Endothelial cell of umbilical vein (primary cell): ENCODE measurements at regions not wholly inside any gene's neighbourhood (a gene's known extent, or its start where the extent isn't known, plus 50 kb on each side); places are given as distances from the start of the nearest gene placed in this dataset.

Experiments used
- BruUV-seq: library from RNA; stranded (reverse); fragments of 400-500 nt; replicated peaks from 2 replicates; lab custom pipeline; 2021; lab: Mats Ljungman, UMichigan
- CTCF ChIA-PET: fragments of 300-600, 350-600 bp; sonication (Branson Sonifier 250); formaldehyde crosslinking; loops from one replicate; lab custom pipeline; 2021; ENCODE audit warnings: antibody characterized with exemption, inconsistent platforms; lab: Charles Lee
- POLR2A ChIA-PET: fragments of 300-600, 350-600 bp; sonication (Branson Sonifier 250); formaldehyde crosslinking; loops from one replicate; lab custom pipeline; 2021; ENCODE audit warnings: antibody characterized with exemption, inconsistent platforms; lab: Charles Lee
- DNase-seq: peaks from one replicate; pipeline ENCODE4 v3.0.0-alpha.2; 2011; ENCODE audit warnings: low read depth, low spot score
- FAIRE-seq: peaks from 2 replicates; lab custom pipeline; 2011; peaks lifted over from hg19 to GRCh38; lab: Jason Lieb, UNC
- H2AFZ ChIP-seq: 2 replicates; pipeline ENCODE4 v1.6.0; 2012; ENCODE audit warnings: low read depth, low read length, control low read depth, inconsistent platforms
- H3K27ac ChIP-seq: 2 replicates; pipeline ENCODE4 v1.5.1; 2011; ENCODE audit warnings: low read depth, mild to moderate bottlenecking, control low read depth, low read length, moderate library complexity; ENCODE audit not compliant: insufficient read depth
- H3K27me3 ChIP-seq, 2 experiments: 2 replicates each; pipeline versions ENCODE4 v1.6.0 to v1.6.1; 2011; ENCODE audit warnings: low read length in 2 of 2, mixed read lengths in 1 of 2; ENCODE audit not compliant: control insufficient read depth in 2 of 2, insufficient read depth in 2 of 2
- H3K36me3 ChIP-seq, 2 experiments: 2 replicates in 1 of 2; 3 replicates in 1 of 2; pipeline ENCODE4 v1.5.1; 2011; ENCODE audit warnings: low read length in 2 of 2, mild to moderate bottlenecking in 1 of 2, moderate library complexity in 1 of 2; ENCODE audit not compliant: control insufficient read depth in 2 of 2, insufficient read depth in 2 of 2; ENCODE audit errors: extremely low read depth in 1 of 2
- H3K4me1 ChIP-seq: 3 replicates; pipeline ENCODE4 v1.5.1; 2011; ENCODE audit warnings: mild to moderate bottlenecking, low read length; ENCODE audit not compliant: control insufficient read depth, insufficient read depth; ENCODE audit errors: extremely low read depth
- H3K4me2 ChIP-seq: 2 replicates; pipeline ENCODE4 v1.6.1; 2011; ENCODE audit warnings: low read length, control low read depth, mixed read lengths; ENCODE audit not compliant: insufficient read depth
- H3K4me3 ChIP-seq, 3 experiments: fragments of 200-600 bp in 1 of 3; sonication (generic), shearing (Covaris generic) in 1 of 3; replicated peaks in 1 of 3; 2 replicates each; pipeline ENCODE4 v1.5.1; 2011 to 2016; ENCODE audit warnings: control low read depth in 3 of 3, low read length in 3 of 3, mild to moderate bottlenecking in 2 of 3, inconsistent platforms in 1 of 3, low read depth in 1 of 3, moderate library complexity in 1 of 3; ENCODE audit not compliant: insufficient read depth in 1 of 3
- H3K79me2 ChIP-seq: 2 replicates; pipeline ENCODE4 v1.6.0; 2012; ENCODE audit warnings: low read length, inconsistent platforms; ENCODE audit not compliant: control insufficient read depth, insufficient read depth
- H3K9ac ChIP-seq: replicated peaks from 2 replicates; pipeline ENCODE3; 2011; ENCODE audit warnings: low read length, control low read depth; ENCODE audit not compliant: insufficient read depth; ENCODE audit errors: extremely low read depth
- H3K9me1 ChIP-seq: replicated peaks from 3 replicates; pipeline ENCODE4 v1.6.0; 2011; ENCODE audit warnings: mild to moderate bottlenecking, low read length; ENCODE audit not compliant: control insufficient read depth, insufficient read depth; ENCODE audit errors: extremely low read depth
- H3K9me3 ChIP-seq: replicated peaks from 2 replicates; pipeline ENCODE4 v1.5.1; 2012; ENCODE audit warnings: low read length, inconsistent platforms; ENCODE audit not compliant: control insufficient read depth, insufficient read depth
- H4K20me1 ChIP-seq: replicated peaks from 2 replicates; pipeline ENCODE3; 2011; ENCODE audit warnings: mild to moderate bottlenecking, low read length; ENCODE audit not compliant: control insufficient read depth, insufficient read depth; ENCODE audit errors: extremely low read depth
- EZH2 ChIP-seq: IDR thresholded peaks from 2 replicates; pipeline ENCODE4 v1.6.1; 2012; ENCODE audit warnings: borderline replicate concordance, low read depth, mild to moderate bottlenecking, moderate library complexity, low read length, inconsistent platforms; ENCODE audit not compliant: severe bottlenecking
- FOS ChIP-seq: IDR thresholded peaks from 2 replicates; pipeline ENCODE4 v1.6.1; 2011; ENCODE audit warnings: mild to moderate bottlenecking, low read length, moderate library complexity, borderline replicate concordance; ENCODE audit not compliant: insufficient read depth
- GATA2 ChIP-seq: IDR thresholded peaks from 2 replicates; pipeline ENCODE4 v1.7.0; 2011; ENCODE audit warnings: low read depth, mild to moderate bottlenecking, moderate library complexity, mixed read lengths, low read length; ENCODE audit not compliant: insufficient read length, insufficient read depth
- JUN ChIP-seq: IDR thresholded peaks from 2 replicates; pipeline ENCODE4 v1.6.1; 2011; ENCODE audit warnings: borderline replicate concordance, low read depth; ENCODE audit not compliant: insufficient read length, insufficient read depth
- MYC ChIP-seq: IDR thresholded peaks from one replicate; pipeline ENCODE4 v1.6.1; 2011; ENCODE audit warnings: mild to moderate bottlenecking, low read depth, low read length
- POLR2A ChIP-seq: IDR thresholded peaks from 2 replicates; pipeline ENCODE4 v1.6.1; 2012; ENCODE audit warnings: low read depth, mild to moderate bottlenecking, control low read depth, low read length
- POLR2AphosphoS5 ChIP-seq: IDR thresholded peaks from 2 replicates; pipeline ENCODE4 v1.6.1; 2012; ENCODE audit warnings: low read depth, mild to moderate bottlenecking, control low read depth, low read length, moderate library complexity; ENCODE audit not compliant: insufficient read depth
- dilution Hi-C: fragments of 300-500 bp; cut with MboI; formaldehyde crosslinking; loops from one replicate; pipeline ENCODE4 v1.15.0; 2019; ENCODE audit warnings: low sequenced_read_pairs; ENCODE audit not compliant: extremely low pct_ligation_motif_present
- intact Hi-C: fragments of 100-400 bp; cut with micrococcal nuclease; formaldehyde crosslinking; loops from one replicate; pipeline ENCODE4 v1.10.0; 2022
- TF ChIP-seq, protein P1 (sequence below): IDR thresholded peaks from 2 replicates; pipeline ENCODE4 v1.6.1; 2011; ENCODE audit not compliant: insufficient read depth, insufficient read length
- TF ChIP-seq, protein P2 (sequence below), 2 donors: IDR thresholded peaks; 1 replicate in 1 of 2; 2 replicates in 1 of 2; pipeline ENCODE4 v1.5.1; 2011; ENCODE audit warnings: low read length in 2 of 2, mild to moderate bottlenecking in 2 of 2, moderate library complexity in 2 of 2, control low read depth in 1 of 2, inconsistent platforms in 1 of 2, low read depth in 1 of 2; ENCODE audit not compliant: insufficient read depth in 1 of 2; ENCODE audit errors: extremely low read depth in 1 of 2

DNA sequence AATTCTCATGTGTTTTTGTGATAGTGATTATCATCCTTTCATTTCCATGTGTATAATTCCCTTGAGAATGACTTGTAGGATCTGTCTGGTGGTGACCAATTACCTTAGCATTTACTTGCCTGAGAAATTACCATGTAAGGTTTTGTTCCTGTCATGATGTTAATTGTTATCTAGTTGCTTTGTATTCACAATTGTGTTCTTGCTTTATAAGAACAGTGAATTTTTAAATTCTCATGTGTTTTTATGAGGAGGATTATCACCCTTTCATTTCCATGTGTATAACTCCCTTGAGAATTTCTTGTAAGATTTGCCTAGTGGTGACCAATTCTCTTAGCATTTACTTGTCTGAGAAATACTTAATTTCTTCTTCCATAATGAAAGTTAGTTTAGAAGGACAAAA is 758.2 kb upstream of the NDST4 start:
- intact Hi-C loops (no loop called here), dilution Hi-C loops (no loop called here)
- no peak overlapping the region for H3K4me3 ChIP-seq
- FAIRE-seq: no peak
- H4K20me1 ChIP-seq: no peaks in the 10 kb centered on the region
- no peak overlapping the region for H3K27ac ChIP-seq
- TF ChIP-seq GATA2 (no peak), EZH2 (no peak), MYC (no peak), JUN (no peak), POLR2A (no peak), POLR2AphosphoS5 (no peak), FOS (no peak)
- TF ChIP-seq, protein P1, sequence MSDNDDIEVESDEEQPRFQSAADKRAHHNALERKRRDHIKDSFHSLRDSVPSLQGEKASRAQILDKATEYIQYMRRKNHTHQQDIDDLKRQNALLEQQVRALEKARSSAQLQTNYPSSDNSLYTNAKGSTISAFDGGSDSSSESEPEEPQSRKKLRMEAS: no peak
- TF ChIP-seq, protein P2, sequence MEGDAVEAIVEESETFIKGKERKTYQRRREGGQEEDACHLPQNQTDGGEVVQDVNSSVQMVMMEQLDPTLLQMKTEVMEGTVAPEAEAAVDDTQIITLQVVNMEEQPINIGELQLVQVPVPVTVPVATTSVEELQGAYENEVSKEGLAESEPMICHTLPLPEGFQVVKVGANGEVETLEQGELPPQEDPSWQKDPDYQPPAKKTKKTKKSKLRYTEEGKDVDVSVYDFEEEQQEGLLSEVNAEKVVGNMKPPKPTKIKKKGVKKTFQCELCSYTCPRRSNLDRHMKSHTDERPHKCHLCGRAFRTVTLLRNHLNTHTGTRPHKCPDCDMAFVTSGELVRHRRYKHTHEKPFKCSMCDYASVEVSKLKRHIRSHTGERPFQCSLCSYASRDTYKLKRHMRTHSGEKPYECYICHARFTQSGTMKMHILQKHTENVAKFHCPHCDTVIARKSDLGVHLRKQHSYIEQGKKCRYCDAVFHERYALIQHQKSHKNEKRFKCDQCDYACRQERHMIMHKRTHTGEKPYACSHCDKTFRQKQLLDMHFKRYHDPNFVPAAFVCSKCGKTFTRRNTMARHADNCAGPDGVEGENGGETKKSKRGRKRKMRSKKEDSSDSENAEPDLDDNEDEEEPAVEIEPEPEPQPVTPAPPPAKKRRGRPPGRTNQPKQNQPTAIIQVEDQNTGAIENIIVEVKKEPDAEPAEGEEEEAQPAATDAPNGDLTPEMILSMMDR (IDR thresholded peaks at IDR 0.05; ENCODE audit: extremely low read depth in 1 of 2, insufficient read depth in 1 of 2, low read depth in 1 of 2, low read length in 2 of 2): no peak
- no peaks in the 10 kb centered on the region for H3K9me1 ChIP-seq
- no peak overlapping the region for H2AFZ ChIP-seq
- H3K9me3 ChIP-seq: no peaks in the 10 kb centered on the region
- no peak overlapping the region for H3K9ac ChIP-seq
- no peaks in the 10 kb centered on the region for H3K36me3 ChIP-seq
- ChIA-PET CTCF (no interaction called here), POLR2A (no interaction called here)
- no peak for DNase-seq
- no peaks in the 10 kb centered on the region for H3K27me3 ChIP-seq
- no TSS peak for BruUV-seq
- no peaks in the 10 kb centered on the region for H3K4me1 ChIP-seq
- H3K79me2 ChIP-seq: no peaks in the 10 kb centered on the region
- H3K4me2 ChIP-seq: no peak overlapping the region
